Fibroblast of villous mesenchyme (primary cell): ENCODE measurements at regions not wholly inside any gene's neighbourhood (a gene's known extent, or its start where the extent isn't known, plus 50 kb on each side); places are given as distances from the start of the nearest gene placed in this dataset.

ENCODE experiments used
- DNase-seq: peaks from one replicate; pipeline ENCODE4 v3.0.0-alpha.2; 2010; ENCODE audit warnings: low read depth
- H3K4me3 ChIP-seq: 2 replicates; pipeline ENCODE4 v1.5.1; 2011; ENCODE audit warnings: low read depth, mild to moderate bottlenecking, low read length
- TF ChIP-seq, protein P1 (sequence below): IDR thresholded peaks from 2 replicates; pipeline ENCODE4 v1.5.1; 2012; ENCODE audit warnings: low read depth, mild to moderate bottlenecking, low read length; ENCODE audit not compliant: insufficient read depth

DNA sequence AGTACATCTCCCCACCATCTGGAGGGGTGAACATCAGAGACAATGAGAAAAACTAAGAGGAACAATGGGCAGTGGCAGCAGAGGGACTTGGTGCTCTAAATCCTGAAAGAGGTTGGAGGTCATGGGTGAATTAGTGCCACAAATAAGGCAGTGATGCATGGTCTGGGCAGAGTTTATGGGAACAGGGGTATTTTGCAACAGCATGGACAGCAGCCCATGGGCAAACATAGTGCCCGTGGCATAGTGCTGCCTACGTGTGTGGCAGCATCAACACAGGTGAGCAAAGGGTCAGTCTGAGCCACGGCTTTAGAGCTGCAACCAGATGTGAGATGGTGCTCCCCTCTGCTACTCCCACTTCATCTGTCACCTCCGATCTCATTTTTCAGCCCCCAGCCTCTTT lies 459.1 kb upstream of the CITED2 start:
- TF ChIP-seq, protein P1, sequence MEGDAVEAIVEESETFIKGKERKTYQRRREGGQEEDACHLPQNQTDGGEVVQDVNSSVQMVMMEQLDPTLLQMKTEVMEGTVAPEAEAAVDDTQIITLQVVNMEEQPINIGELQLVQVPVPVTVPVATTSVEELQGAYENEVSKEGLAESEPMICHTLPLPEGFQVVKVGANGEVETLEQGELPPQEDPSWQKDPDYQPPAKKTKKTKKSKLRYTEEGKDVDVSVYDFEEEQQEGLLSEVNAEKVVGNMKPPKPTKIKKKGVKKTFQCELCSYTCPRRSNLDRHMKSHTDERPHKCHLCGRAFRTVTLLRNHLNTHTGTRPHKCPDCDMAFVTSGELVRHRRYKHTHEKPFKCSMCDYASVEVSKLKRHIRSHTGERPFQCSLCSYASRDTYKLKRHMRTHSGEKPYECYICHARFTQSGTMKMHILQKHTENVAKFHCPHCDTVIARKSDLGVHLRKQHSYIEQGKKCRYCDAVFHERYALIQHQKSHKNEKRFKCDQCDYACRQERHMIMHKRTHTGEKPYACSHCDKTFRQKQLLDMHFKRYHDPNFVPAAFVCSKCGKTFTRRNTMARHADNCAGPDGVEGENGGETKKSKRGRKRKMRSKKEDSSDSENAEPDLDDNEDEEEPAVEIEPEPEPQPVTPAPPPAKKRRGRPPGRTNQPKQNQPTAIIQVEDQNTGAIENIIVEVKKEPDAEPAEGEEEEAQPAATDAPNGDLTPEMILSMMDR = no peak
- DNase-seq = no peak
- H3K4me3 ChIP-seq = no peak overlapping the region

DNA sequence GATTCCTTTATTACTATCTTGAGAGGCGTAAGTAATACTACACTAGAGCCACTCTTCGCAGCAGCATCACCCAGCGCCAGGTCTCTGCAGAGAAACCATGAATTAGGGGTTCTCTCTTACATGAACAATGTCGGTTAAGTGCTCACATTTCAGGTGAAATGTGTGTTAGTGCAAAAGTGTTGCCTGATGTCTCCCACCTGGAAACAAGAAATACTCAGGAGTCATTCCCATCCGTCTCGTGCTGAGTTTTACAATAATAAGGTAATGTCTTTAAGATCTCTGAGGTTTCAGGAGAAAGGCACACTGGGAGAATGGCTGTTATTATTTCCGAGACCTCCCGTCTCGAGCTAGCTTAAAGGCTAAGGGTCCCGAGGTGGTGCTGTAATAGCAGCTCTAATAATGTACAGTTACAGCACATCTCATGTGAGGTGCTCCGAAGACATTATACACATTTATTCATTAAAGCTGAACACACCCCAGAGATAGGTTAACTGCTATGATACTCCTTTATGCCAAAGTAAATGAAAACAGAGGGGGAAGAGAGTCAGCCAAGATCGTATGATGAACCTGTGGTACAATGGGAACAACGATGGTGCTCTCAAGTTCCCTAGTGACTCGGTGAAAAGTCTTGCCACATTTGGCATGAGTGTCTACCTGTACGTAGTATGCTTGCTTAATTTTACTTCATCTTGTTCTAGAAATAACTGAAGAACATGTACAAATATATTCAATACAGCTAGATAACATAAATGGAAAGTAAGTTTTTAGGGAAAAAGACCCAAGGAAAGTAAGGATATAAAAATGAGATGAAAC lies 458.3 kb upstream of the CITED2 start:
- TF ChIP-seq, protein P1 = no peak
- H3K4me3 ChIP-seq = no peak overlapping the region
- no peak for DNase-seq

DNA sequence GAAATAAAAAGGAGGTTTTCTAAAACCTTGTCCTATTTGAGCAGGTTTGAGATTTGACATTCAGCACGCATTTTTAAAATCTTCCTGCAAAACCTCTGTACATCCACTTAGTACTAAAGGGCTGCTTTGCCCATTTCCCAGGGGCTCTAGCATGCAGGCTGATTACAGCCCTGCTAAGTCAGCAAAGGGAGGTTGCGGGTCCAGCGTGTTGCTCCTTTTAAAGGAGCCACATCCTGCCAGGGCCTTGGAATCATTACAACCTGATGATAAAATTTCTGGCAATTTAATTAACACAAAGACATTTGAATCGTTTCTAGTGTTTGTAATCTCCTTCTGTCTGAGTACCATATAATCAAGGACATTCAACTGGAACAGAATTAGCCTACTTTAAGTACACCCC lies 455.1 kb upstream of the CITED2 start:
- no peak overlapping the region for H3K4me3 ChIP-seq
- no peak for DNase-seq
- TF ChIP-seq, protein P1 = no peak

DNA sequence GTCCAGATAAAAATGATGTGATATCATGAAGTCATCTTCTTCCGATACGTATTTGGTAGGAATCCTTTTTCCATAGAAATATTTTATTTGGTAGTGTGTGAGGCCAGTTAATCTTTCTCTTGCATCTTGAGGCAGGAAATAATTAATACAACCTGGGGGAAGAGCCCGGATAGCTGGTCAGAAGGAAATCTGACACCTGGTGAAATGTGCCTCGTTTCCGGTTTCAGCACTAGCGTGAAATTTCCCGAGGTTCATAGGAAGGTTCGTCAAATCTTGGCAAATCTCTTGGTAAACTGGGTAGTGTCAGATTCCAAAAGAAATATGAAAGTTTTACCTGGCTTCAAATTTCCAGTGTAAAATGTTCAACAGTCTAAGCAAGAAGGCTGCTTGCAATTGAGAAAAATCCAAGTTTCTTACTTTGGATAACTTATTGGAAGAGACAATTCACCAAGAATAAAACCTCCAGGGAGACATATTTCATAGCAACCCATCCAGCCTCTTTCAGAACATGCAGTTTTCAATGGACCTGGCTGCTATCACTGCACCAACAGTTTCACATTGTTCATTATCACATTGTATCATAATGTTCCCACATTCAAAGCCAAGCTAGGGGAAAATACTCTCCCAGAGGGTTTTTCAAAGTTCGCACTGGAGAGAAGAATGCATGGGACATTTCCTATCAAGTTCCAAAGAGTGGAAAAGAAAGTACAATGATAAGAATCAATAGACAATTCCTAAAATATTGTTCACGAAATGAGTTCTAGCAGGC lies 454.5 kb upstream of the CITED2 start:
- TF ChIP-seq, protein P1 = no peak
- no peak for DNase-seq
- no peak overlapping the region for H3K4me3 ChIP-seq

DNA sequence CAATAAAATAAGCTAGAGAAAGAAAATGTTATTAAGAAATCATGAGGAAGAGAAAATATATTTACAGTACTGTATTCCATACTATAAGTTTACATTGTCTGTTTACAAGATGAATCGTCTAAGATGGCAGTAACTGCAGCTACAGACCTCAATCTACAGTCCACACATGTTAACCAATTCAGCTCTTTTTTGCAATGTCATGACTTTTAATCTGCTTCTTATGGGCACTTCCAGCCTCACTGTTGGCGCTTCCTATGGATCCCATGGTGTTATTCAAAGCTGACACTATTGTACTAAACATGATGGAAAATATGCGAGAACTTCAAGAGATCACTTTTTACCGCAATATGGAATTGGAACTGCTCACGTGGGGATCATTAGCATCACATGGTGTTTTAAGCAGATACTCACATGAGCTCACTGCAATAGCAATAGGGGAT lies 451.5 kb upstream of the CITED2 start:
- TF ChIP-seq, protein P1 = no peak
- no peak for DNase-seq
- no peak overlapping the region for H3K4me3 ChIP-seq

DNA sequence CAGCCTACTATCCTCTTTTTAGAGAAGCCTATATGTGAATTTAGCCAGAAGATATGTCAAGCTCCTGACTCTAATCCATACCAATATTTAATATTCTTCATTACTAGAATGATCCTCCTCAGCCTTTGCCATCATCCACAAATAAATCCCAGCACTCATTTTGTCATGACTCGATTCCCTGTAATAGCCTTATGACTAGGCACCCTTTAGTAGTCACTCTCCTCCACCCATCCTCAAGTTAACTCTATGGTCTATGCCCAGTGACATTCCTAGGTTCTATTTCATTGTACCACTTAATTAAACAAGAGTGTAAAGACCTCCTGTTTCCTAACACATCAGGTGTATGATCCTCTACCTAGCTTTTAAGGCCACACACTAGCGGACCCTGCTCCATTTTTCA lies 450.4 kb upstream of the CITED2 start:
- TF ChIP-seq, protein P1 = no peak
- no peak overlapping the region for H3K4me3 ChIP-seq
- no peak for DNase-seq
